OCI-LY3 (cell line): ENCODE measurements at regions not wholly inside any gene's neighbourhood (a gene's known extent, or its start where the extent isn't known, plus 50 kb on each side); places are given as distances from the start of the nearest gene placed in this dataset.

Experiments
- H2AFZ ChIP-seq: fragments of 200-600, 300-600 bp; shearing (Covaris generic); 2 replicates; pipeline ENCODE4 v1.6.0; 2014; ENCODE audit warnings: antibody characterized with exemption, low read depth, low read length
- H3K27ac ChIP-seq: fragments of 200-600, 300-600 bp; sonication (generic); 2 replicates; pipeline ENCODE4 v1.5.1; 2014; ENCODE audit warnings: mild to moderate bottlenecking, low read length, moderate library complexity, mixed read lengths
- H3K27me3 ChIP-seq: fragments of 200-600, 300-600 bp; sonication (generic); 2 replicates; pipeline ENCODE4 v1.6.1; 2014; ENCODE audit warnings: low read depth, low read length, mixed read lengths
- H3K36me3 ChIP-seq: fragments of 200-600, 300-600 bp; sonication (generic); replicated peaks from 2 replicates; pipeline ENCODE3; 2014; ENCODE audit warnings: low read depth, low read length, mixed read lengths
- H3K4me1 ChIP-seq: fragments of 300-600, 200-600 bp; sonication (generic); 2 replicates; pipeline ENCODE4 v1.6.1; 2014; ENCODE audit warnings: low read length, mixed read lengths
- H3K4me2 ChIP-seq: fragments of 200-600, 300-600 bp; sonication (generic); 2 replicates; pipeline ENCODE4 v1.6.1; 2014; ENCODE audit warnings: low read length, mixed read lengths
- H3K4me3 ChIP-seq: fragments of 300-600, 200-600 bp; sonication (generic); 2 replicates; pipeline ENCODE4 v1.5.1; 2014; ENCODE audit warnings: antibody characterized with exemption, mild to moderate bottlenecking, low read length, moderate library complexity
- H3K79me2 ChIP-seq: fragments of 300-600, 200-600 bp; shearing (Covaris generic); 2 replicates; pipeline ENCODE4 v1.6.1; 2014; ENCODE audit warnings: mild to moderate bottlenecking, low read length, mixed read lengths
- H3K9ac ChIP-seq: fragments of 300-600, 200-600 bp; shearing (Covaris generic); 2 replicates; pipeline ENCODE4 v1.6.0; 2014; ENCODE audit warnings: mild to moderate bottlenecking, low read length, moderate library complexity
- H3K9me3 ChIP-seq: fragments of 200-600, 300-600 bp; shearing (Covaris generic); 2 replicates; pipeline ENCODE4 v1.6.1; 2014; ENCODE audit warnings: low read length, mixed read lengths; ENCODE audit not compliant: insufficient read depth
- H4K20me1 ChIP-seq: fragments of 200-600, 300-600 bp; sonication (generic); 2 replicates; pipeline ENCODE4 v1.6.1; 2016; ENCODE audit warnings: low read length, mixed read lengths; ENCODE audit not compliant: insufficient read depth
- EZH2phosphoT487 ChIP-seq: fragments of 200-600 bp; shearing (Covaris generic); IDR thresholded peaks from 2 replicates; pipeline ENCODE4 v1.6.1; 2018; ENCODE audit warnings: antibody characterized with exemption, mixed run types, low read depth
- TF ChIP-seq, protein P1 (sequence below): fragments of 200-600, 300-600 bp; sonication (generic); IDR thresholded peaks from 2 replicates; pipeline ENCODE4 v1.5.1; 2014; ENCODE audit warnings: antibody characterized with exemption, low read length, low read depth

GRCh38 chr4:30945586-30945985, 225.4 kb downstream of the PCDH7 start:
- Histone ChIP-seq H3K9ac (no peak overlapping the region), H3K4me3 (no peak overlapping the region), H3K9me3 (no peaks in the 10 kb centered on the region), H3K4me1 (no peaks in the 10 kb centered on the region), H3K36me3 (no peaks in the 10 kb centered on the region), H3K27ac (no peak overlapping the region), H3K27me3 (no peaks in the 10 kb centered on the region), H4K20me1 (no peaks in the 10 kb centered on the region), H3K79me2 (no peaks in the 10 kb centered on the region), H3K4me2 (no peak overlapping the region), H2AFZ (no peak overlapping the region)
- TF ChIP-seq EZH2phosphoT487 = no peak
- TF ChIP-seq, protein P1, sequence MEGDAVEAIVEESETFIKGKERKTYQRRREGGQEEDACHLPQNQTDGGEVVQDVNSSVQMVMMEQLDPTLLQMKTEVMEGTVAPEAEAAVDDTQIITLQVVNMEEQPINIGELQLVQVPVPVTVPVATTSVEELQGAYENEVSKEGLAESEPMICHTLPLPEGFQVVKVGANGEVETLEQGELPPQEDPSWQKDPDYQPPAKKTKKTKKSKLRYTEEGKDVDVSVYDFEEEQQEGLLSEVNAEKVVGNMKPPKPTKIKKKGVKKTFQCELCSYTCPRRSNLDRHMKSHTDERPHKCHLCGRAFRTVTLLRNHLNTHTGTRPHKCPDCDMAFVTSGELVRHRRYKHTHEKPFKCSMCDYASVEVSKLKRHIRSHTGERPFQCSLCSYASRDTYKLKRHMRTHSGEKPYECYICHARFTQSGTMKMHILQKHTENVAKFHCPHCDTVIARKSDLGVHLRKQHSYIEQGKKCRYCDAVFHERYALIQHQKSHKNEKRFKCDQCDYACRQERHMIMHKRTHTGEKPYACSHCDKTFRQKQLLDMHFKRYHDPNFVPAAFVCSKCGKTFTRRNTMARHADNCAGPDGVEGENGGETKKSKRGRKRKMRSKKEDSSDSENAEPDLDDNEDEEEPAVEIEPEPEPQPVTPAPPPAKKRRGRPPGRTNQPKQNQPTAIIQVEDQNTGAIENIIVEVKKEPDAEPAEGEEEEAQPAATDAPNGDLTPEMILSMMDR = no peak

DNA sequence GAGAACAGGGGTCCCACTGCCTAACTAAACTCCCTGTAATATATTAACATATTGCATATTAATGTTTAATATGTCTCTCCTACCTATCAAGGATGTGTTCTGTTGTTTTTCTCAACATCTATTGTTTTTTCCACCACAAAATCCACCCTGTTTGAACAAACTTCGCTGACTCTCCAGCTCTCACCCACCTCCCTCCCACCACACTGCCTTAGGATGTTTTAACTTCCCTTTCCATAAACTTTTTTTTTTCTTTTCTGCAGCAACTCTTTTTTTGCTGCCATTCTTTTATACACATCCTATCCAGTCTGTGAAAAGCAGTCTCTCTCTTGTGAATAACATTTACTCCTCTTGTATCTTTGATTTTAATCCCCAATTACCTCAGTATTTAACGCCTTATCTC, 226.1 kb downstream of the PCDH7 start:
- Histone ChIP-seq H3K4me2 (no peak overlapping the region), H3K9ac (no peak overlapping the region), H3K79me2 (no peaks in the 10 kb centered on the region), H3K27me3 (no peaks in the 10 kb centered on the region), H3K36me3 (no peaks in the 10 kb centered on the region), H4K20me1 (no peaks in the 10 kb centered on the region), H2AFZ (no peak overlapping the region), H3K9me3 (no peaks in the 10 kb centered on the region), H3K27ac (no peak overlapping the region), H3K4me3 (no peak overlapping the region), H3K4me1 (no peaks in the 10 kb centered on the region)
- TF ChIP-seq EZH2phosphoT487 = no peak
- TF ChIP-seq, protein P1 = no peak

DNA sequence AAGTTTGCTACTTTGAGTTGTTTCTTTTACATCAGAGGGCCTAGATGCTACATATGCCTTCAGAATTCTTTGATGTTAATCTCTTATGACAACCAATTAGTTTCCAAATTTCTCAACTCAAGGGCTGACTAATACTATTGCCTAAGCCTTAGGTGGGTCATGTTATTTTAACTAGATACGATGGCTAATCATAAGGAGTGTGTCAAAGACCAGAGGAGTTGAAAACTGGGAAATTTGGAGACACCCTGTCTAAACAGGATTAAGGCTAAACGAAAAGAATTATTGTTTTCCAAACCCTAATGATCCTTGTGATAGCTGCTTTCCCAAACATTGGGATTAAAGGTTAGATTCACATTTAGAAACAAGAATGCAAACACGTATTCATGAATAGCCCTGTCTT, 228.5 kb downstream of the PCDH7 start:
- Histone ChIP-seq H3K4me1 (no peaks in the 10 kb centered on the region), H3K4me2 (no peak overlapping the region), H3K36me3 (no peaks in the 10 kb centered on the region), H3K4me3 (no peak overlapping the region), H3K27ac (no peak overlapping the region), H3K9ac (no peak overlapping the region), H3K9me3 (no peaks in the 10 kb centered on the region), H3K27me3 (no peaks in the 10 kb centered on the region), H4K20me1 (no peaks in the 10 kb centered on the region), H3K79me2 (no peaks in the 10 kb centered on the region), H2AFZ (no peak overlapping the region)
- TF ChIP-seq, protein P1 = no peak
- TF ChIP-seq EZH2phosphoT487 = no peak

GRCh38 chr4:30950737-30951136, 230.6 kb downstream of the PCDH7 start:
- TF ChIP-seq, protein P1 = no peak
- no peak for TF ChIP-seq EZH2phosphoT487
- Histone ChIP-seq H3K27me3 (no peaks in the 10 kb centered on the region), H4K20me1 (no peaks in the 10 kb centered on the region), H3K27ac (no peak overlapping the region), H3K4me2 (no peak overlapping the region), H2AFZ (no peak overlapping the region), H3K9ac (no peak overlapping the region), H3K9me3 (no peaks in the 10 kb centered on the region), H3K79me2 (no peaks in the 10 kb centered on the region), H3K4me1 (no peaks in the 10 kb centered on the region), H3K4me3 (no peak overlapping the region), H3K36me3 (no peaks in the 10 kb centered on the region)
